GM21526 (cell line): ENCODE measurements at regions not wholly inside any gene's neighbourhood (a gene's known extent, or its start where the extent isn't known, plus 50 kb on each side); places are given as distances from the start of the nearest gene placed in this dataset.

ENCODE experiments used
- ATAC-seq: cut with Tn5 transposase; IDR thresholded peaks from one replicate; pipeline ENCODE4 v1.9.1; 2021; ENCODE audit warnings: moderate library complexity; ENCODE audit not compliant: unreplicated experiment, low FRiP score

GRCh38 chr5:73395256-73395655 lies 53.3 kb downstream of the FOXD1 start:
- ATAC-seq: no peak

GRCh38 chr5:73394610-73395009 lies 54.0 kb downstream of the FOXD1 start:
- no peak for ATAC-seq

- no peak for ATAC-seq
Measured at GRCh38 chr5:73393611-73394489, 54.7 kb downstream of the FOXD1 start.

- no peak for ATAC-seq
Measured at GRCh38 chr5:73392775-73393174, 55.8 kb downstream of the FOXD1 start.

GRCh38 chr5:73391441-73391881 lies 57.1 kb downstream of the FOXD1 start:
- ATAC-seq: no peak

- ATAC-seq: no peak
Measured at GRCh38 chr5:73390972-73391371, 57.6 kb downstream of the FOXD1 start.

GRCh38 chr5:73388740-73389139 lies 59.8 kb downstream of the FOXD1 start:
- no peak for ATAC-seq

- ATAC-seq: no peak
Measured at GRCh38 chr5:73388306-73388684, 60.3 kb downstream of the FOXD1 start.

- ATAC-seq: peak; percentile 97
Measured at GRCh38 chr5:73387601-73388305, 60.8 kb downstream of the FOXD1 start.

- ATAC-seq: peak; percentile 39
Measured at GRCh38 chr5:73387149-73387591, 61.4 kb downstream of the FOXD1 start.

- no peak for ATAC-seq
Measured at GRCh38 chr5:73384861-73385260, 63.7 kb downstream of the FOXD1 start.

- ATAC-seq: no peak
Measured at GRCh38 chr5:73382401-73382740, 66.2 kb downstream of the FOXD1 start.

GRCh38 chr5:73381590-73382400 lies 66.8 kb downstream of the FOXD1 start:
- ATAC-seq: no peak

GRCh38 chr5:73380710-73381589 lies 67.6 kb downstream of the FOXD1 start:
- ATAC-seq: no peak

- no peak for ATAC-seq
Measured at GRCh38 chr5:73380041-73380440, 68.5 kb downstream of the FOXD1 start.

- no peak for ATAC-seq
Measured at GRCh38 chr5:73379435-73379834, 69.1 kb downstream of the FOXD1 start.

GRCh38 chr5:73378765-73379164 lies 69.8 kb downstream of the FOXD1 start:
- ATAC-seq: no peak

GRCh38 chr5:73378070-73378469 lies 70.5 kb downstream of the FOXD1 start:
- no peak for ATAC-seq

GRCh38 chr5:73376618-73377170 lies 71.9 kb downstream of the FOXD1 start:
- ATAC-seq: no peak

GRCh38 chr5:73375949-73376348 lies 72.6 kb downstream of the FOXD1 start:
- no peak for ATAC-seq
